GM19043 (cell line): ENCODE measurements at regions not wholly inside any gene's neighbourhood (a gene's known extent, or its start where the extent isn't known, plus 50 kb on each side); places are given as distances from the start of the nearest gene placed in this dataset.

Experiments used
- ATAC-seq: cut with Tn5 transposase; IDR thresholded peaks from one replicate; pipeline ENCODE4 v1.9.1; 2021; ENCODE audit warnings: low read depth; ENCODE audit not compliant: unreplicated experiment

- no peak for ATAC-seq
Observed at GRCh38 chr11:121711236-121711635, 258.5 kb upstream of the SORL1-AS1 start.

GRCh38 chr11:121706884-121707420 is 254.2 kb upstream of the SORL1-AS1 start:
- ATAC-seq = no peak

- no peak for ATAC-seq
Observed at GRCh38 chr11:121703201-121703600, 250.4 kb upstream of the SORL1-AS1 start.

- ATAC-seq = no peak
Observed at GRCh38 chr11:121700968-121701367, 248.2 kb upstream of the SORL1-AS1 start.

GRCh38 chr11:121699801-121700200 is 247.0 kb upstream of the SORL1-AS1 start:
- ATAC-seq = no peak

- no peak for ATAC-seq
Observed at GRCh38 chr11:121696931-121697670, 244.3 kb upstream of the SORL1-AS1 start.

GRCh38 chr11:121696177-121696871 is 243.6 kb upstream of the SORL1-AS1 start:
- no peak for ATAC-seq

- ATAC-seq = no peak
Observed at GRCh38 chr11:121692236-121692635, 239.5 kb upstream of the SORL1-AS1 start.

- no peak for ATAC-seq
Observed at GRCh38 chr11:121688860-121689614, 236.3 kb upstream of the SORL1-AS1 start.

GRCh38 chr11:121688055-121688491 is 235.3 kb upstream of the SORL1-AS1 start:
- no peak for ATAC-seq

- ATAC-seq = no peak
Observed at GRCh38 chr11:121683791-121684190, 231.0 kb upstream of the SORL1-AS1 start.
